GM18520 (cell line): ENCODE measurements at regions not wholly inside any gene's neighbourhood (a gene's known extent, or its start where the extent isn't known, plus 50 kb on each side); places are given as distances from the start of the nearest gene placed in this dataset.
"Not testable (repeated sequence)": the region's sequence is repeated elsewhere in the genome, so short reads cannot be mapped to it uniquely, and the experiment has no call there.

Experiments
- ATAC-seq: cut with Tn5 transposase; IDR thresholded peaks from one replicate; pipeline ENCODE4 v1.9.1; 2021; ENCODE audit not compliant: unreplicated experiment

DNA sequence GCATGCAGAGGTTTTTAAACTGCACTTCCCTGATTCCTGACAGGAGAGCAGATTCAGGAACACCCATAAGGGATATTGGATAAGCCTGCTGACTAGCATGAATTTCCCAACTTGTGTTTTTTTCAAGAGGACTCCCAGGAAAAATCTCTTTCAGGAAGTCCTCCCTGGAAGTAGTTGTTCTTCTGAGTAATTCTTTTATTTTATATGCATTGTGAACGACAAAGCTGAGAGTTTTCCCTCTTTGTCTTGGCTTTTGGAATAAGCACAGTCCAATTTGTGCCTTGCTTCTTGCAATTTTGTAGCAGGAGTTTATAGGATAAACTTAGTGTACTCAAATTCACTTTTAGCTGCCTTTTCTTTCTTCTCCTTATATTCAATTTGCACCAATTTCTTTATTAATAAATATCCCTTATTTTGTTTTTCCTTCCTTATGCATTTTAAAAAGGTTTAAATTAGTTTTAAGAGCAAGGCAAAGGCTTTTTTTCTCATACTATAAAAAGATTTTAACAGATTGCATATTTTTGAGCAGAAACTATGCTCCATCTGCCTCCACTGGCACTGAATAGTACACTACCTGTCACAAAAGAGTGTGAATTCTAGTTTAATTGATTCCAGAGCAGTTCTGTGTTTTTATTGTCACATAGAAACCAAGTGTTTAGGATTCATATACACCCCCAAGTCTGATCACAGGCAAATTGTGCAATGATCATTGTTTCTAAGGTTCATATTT lies 543.3 kb upstream of the SPRY2 start:
- ATAC-seq, result no peak

DNA sequence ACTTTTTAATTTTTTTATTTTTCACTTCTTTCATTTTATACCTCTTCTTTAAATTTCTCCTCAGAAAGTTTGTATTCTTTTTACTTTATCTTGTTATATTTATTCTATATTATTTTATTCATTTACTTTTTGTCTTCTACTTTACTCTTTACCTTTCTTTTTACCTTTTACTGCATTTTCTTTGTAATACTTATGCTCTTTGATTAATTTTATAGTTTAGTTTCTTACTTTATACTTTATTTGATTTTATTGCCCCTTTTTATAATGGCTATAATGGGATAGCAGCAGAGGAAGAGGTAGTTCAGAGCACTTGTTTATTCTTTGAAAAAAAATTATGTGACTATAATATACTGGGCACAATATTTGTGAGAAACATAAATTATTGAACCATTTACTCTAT lies 542.6 kb upstream of the SPRY2 start:
- no peak for ATAC-seq

DNA sequence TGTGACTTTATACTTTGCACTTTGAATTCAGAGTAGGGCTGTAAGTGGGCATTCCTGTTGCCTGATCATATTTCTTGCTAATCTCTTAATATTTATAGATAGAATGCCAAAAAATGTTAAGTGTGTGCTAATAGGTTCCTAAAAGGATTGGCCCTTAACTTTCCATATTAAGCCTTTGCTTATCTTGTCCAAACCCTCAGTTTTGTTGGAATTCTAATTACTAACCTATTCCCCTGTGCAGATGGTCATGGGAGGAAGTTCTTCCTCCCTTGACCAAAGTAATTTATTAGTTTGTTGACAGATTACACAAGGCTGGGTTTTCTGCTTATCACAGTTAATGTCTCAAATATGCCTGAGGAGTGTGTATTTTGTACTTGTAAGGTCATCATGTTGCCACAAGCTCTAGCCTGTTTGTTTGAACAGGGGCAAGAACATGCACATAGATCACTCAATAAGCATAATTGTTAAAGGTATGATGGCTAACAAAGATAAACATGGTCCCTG lies 541.1 kb upstream of the SPRY2 start:
- no peak for ATAC-seq

DNA sequence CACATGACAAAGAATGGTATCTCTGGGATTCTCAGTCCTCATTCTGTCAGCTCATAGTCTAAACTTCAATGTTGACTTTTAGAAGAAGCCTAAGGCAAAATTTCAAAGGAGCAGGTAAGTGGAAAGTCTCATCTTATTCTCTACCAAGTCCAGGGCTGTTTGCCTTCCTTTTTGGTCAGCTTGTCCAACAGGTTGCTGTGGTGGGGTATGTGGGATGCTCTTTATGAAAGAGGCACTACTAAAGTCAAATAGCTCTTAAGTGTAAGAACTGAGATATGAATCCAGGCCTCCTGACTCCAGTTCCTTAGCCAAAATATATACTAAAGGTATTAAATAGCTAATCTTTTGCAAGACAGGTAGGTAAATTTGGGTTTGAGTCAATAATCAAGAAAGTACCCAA lies 540.6 kb upstream of the SPRY2 start:
- no peak for ATAC-seq

DNA sequence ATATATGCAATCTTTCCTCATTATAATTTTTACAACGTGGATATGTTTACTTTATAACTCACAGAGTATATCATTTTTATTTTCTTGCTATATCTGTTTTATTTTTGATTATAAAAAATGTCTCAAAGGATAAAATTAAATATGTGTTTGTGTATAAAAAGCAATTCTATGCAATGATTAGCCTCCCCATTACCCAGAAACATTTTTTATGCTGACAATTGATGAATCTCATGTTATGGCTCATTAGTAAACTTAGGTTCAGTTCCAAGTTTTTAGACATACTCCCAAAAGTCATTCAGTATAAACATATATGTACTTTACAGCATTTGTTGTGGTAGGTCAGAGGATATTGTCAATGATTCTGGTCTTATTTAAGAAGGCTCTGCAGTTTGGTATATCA lies 540.1 kb upstream of the SPRY2 start:
- no peak for ATAC-seq

DNA sequence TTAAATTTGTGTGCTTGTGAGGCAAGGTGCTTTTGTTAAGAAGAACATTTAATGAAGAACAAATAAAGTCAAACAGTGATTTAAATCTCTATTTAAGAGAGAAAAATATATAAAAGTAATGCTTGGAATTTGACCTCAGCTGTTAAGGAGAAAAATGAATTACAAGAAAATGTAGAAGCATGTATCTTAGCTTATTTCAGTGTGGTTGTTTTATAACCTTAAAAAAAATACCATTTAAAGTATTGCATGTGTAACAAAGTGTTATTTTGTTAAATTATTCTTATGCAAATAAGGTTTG lies 537.0 kb upstream of the SPRY2 start:
- no peak for ATAC-seq

DNA sequence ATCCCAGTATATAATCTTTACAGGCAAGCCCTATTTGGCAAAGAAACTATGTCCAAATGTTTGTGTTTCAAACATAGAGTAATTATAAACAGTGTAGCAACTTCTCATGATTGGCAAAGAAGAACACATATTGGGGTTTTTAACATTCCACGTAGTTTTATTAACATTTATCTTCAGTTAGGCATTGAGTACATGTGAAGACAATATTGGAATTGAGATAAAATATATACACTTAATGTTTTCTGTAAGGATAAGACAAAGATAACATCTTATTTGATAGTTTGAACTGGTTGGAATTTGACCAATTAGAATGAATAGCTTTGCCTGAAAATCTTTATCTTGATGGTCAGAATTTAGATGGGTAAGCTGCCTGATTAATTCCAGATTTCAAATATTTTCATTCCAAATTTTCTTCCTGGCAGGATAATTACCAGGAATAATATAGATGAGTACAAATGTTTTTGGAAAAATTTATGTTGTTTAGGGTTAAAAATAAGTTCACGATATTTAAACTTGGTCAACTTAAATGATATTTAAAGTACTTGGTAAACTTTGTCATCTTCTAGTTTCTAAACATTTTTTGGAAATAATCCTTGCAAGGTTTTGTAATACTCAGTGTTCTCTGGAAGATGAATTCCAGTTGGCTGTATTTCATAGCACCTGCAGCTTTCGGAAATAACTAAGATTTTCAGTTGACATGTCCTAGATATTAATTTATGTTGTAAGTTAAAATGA lies 536.5 kb upstream of the SPRY2 start:
- no peak for ATAC-seq

DNA sequence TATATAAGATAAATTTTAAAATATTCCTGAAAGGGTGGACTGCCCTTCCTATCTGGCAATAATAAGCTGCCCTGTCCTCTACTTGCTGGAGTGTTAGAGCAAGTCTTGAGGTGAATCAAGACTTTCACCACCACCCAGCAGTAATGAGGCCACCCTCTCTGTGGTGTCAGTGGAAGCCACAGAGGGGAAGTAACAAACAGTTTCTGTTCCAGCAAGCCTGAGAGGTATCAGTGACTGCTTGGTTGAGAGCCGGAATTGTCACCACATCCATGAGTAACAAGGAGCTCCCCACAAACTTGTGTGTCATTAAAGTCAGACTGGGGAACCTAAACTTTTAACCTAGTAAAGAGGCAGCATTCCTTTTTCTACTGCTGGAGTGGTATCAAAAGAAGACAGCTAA lies 532.7 kb upstream of the SPRY2 start:
- peak; percentile 90 for ATAC-seq

DNA sequence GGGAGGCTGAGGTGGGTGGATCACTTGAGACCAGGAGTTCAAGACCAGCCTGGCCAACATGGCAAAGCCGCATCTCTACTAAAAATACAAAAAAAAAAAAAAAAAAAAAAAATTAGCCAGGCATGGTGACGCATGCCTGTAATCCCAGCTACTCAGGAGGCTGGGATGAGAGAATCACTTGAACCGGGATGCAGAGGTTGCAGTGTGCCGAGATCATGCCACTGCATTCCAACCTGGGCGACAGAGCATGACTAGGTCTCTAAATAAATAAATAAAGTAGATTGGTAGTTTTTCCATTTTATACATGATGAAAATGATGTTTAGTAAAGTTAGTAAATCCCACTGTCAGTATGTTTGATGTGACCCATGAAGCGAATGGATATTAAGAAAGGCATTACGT lies 531.0 kb upstream of the SPRY2 start:
- ATAC-seq, result not testable (repeated sequence)

DNA sequence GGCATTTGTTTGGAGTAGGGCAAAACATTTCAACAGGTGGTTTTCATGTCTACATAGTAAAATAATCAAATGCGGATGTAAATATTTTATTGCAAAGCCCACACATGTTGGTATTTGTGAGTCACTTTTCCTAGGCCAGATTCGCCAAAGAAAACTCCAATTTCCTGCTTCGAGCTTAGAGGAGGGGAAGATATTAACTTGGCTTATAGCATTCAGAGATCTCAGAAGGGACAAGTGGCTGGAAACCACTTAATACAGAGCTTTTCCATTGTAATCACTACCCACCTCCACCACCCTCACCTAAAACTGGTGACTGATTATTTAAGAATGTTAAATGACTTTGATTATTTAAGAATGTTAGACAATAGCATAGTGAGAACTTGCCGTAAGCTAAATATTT lies 530.6 kb upstream of the SPRY2 start:
- no peak for ATAC-seq

DNA sequence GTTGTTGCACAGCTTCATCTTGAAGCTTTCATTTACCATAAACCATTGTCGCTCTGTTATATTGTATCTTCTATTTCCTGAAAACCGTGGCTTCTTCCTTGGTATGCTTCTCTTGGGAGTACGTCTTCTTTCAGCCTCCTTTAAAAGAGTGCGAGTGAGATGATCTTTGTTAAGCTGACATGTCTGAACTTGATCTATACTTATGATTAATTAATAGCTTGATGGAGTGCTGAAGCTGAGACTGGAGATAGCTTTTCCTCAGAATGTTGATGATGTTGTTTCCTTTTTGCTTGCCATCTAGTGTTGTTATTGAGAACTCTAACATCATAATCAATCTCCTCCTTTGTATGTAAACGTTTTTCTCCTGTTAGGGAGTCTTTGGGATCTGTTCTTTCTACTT lies 529.3 kb upstream of the SPRY2 start:
- no peak for ATAC-seq

DNA sequence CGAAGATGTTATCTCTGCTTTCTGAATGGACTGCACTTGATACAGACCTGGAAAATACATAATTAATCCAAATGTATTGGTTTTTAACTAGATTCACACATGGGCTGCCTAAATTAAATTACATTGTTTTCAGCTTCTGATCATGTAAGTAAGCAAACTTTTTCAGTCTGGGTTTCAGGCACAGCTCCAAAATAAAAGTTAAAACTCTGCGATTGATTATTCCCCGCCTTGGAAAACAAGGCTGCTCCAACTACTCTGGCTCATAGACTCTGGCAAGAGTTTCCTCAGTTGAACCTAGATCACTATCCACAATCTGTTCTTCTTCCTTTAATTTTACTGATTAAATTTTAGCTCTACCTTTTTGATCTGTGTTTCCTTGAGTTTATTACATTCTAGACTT lies 526.0 kb upstream of the SPRY2 start:
- ATAC-seq, result no peak

DNA sequence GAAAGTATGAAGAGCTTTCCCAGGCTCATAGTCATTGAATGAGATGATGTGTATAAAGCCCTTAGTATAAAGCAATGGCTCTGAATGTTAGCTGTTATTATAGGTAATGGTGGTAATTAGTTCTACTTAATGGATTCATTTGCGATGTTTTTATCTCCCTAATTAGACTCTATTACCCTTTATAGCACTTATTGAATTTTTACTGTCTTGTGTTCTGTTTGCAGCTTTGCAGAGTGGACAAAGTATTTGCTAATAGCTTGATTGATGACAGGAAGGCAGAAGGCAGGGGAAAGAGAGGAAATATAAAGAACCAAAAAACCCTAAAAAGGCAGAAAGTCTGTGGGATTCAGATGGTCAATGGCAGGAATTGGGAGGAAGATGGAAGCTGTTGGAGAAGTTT lies 524.4 kb upstream of the SPRY2 start:
- no peak for ATAC-seq

DNA sequence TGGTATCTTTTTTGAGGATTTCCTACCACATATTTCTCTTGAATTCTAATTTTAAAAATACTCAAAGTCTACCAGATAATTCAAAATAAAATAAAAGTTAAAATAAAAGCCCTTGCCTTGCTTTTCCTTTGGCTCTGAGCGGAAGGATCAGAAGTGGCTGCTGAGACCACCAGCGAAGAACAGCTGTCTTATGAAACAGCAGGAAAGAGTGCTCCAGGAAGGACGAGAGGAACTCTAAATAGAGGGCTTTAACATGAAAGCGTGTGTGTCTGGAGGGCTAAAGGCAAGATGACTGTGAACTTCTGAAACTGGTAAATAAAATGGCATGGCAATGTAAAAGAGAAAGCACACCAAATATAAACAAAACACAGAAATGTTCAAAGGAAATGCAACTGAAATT lies 521.5 kb upstream of the SPRY2 start:
- ATAC-seq, result no peak

DNA sequence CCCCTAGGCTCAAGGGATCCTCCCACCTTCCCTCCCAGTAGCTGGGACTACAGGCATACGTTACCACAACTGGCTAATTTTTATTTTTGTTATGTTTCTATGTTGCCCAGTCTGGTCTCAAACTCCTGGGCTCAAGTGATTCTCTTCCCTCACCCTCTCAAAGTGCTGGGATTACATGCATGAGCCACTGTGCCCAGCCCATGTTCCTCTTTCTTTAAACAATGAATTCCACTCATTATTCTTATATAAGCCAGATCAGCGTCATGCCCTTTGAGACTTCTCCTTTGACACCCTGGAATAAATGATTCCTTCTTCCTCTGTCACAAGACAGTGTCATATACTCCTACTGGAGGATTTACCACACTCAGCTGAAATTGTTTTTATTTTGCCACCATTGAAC lies 519.9 kb upstream of the SPRY2 start:
- ATAC-seq, result no peak

DNA sequence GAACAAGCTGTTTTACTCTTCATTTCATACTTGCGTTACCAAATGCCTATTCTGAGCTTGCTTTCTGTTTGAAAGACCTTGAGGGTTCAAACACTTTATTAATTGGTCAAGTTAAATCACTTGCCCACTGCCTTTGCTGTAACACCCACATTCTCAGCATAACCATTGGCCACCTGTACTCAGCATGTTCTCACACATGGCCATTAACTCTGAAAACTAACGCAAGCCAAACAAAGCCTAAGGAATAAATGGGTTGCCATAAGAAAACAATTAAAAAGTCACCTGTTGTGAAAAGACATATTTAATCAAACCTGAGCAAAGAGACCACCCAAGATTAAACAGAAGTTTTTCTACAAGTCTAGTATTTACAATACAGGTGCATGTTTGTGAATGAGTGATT lies 517.2 kb upstream of the SPRY2 start:
- no peak for ATAC-seq

DNA sequence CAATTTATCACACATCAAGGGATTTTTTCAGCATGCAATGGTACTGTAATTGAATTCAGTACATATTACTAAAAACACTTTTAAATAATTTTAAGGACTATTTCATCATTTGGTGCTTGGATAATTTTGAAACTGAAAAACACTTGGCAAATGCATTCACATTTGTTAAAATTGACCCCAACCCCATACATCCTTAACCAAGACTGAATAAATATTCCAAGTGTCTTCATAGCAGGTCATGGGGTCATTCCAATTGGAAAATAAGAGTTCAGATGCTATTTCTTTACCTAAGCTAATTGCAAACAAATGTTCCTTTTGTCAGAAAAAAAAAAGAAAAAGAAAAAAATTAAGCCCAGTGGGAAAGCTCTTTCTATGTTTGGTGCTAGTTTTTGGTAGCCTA lies 516.4 kb upstream of the SPRY2 start:
- no peak for ATAC-seq

DNA sequence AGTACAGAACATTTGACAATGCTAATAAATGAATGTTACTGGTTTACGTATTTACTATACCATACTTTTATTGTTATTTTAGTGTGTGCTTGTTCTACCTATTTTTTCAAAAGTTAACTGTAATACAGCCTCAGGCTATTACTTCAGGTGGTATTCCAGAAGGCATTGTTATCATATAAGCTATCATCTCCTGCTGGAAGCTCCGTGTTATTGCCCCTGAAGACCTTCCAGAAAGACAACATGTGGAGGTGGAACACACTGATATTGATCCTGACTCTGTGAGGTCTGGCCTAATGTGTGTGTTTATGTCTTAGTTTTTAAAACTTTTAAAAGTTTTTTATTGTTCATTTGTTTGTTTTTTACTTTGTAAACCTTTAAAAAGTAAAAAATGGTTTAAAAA lies 509.8 kb upstream of the SPRY2 start:
- ATAC-seq, result no peak

DNA sequence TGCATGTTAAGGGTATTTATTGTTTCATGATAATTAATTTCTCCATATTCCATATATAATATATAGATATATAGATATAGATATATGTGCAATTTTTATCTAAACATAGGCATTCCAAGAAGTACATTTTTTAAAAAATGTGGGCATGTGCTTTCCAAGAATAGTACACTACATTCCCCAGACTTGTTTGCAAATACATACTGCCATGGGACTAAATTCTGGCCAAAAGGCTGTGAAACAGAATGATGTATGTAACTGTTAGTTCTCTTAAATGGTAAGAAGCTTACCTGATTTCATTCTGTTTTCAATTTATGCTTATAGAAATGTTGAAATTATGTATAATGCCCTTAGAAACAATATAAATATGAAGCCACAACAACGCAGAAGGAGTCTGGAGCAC lies 503.2 kb upstream of the SPRY2 start:
- no peak for ATAC-seq

DNA sequence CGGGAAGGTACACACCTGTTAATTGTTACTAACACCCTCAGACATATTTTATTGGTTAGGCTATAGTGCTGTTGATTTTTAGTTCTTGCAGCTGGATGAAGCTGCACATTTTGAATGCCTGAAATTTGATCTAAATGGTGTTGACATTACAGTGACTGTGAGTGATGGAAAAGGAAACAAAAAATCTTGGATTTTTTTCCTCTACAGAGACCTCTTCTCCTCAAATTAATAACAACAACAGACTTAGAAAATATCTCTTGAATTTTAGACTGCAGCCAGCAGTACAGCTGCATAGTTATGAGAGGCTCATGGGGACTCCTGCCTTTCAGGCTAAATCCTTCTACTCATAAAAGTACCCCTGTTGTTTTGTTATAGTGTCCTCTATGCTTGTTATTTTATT lies 500.5 kb upstream of the SPRY2 start:
- ATAC-seq, result no peak

DNA sequence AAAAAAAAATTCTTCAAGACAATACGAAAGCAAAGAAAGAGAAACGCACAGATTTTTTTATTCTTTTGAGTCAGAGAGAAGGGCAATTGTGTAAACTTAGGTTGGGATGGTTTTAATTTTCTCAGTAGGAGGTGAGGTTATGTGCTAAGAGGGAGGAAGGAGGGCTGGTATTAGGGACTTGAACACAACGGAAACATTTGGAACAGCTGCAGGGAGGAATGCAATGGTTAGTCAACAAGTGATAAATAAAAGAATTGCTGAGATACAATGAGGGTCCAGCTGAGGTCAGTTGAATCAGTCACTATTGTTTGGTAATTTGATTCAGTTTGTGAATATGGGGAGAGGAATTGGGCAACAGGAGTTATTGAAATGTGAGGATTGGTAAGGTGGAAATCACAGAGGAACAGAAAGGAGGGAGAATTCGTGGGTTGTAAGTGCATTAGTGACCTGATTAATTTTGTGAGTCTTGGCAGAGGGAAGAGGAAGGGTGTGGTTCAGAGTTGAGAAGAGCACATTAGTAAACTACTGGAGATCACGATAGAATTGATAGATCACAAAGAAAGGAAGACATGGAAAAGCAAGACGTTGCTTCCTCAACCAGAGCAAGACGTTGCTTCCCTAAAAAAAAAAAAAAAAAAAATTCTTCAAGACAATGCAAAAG lies 499.5 kb upstream of the SPRY2 start:
- no peak for ATAC-seq

DNA sequence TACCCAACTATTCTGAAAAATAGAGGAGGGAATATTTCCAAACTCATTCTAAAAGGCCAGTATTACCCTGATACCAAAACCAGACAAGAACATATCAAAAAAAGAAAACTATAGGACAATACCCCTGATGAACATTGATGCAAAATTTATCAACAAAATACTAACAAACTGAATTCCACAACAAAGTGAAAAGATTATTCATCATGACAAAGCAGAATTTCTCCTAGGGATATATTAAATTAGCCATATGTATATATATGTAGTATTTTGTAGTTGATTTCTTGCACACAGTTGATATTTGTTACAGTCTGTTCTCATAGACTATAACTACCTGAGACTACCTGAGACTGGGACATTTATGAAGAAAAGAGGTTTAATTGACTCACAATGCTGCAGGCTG lies 495.0 kb upstream of the SPRY2 start:
- ATAC-seq, result no peak
